LNCAP (cell line): ENCODE measurements at regions not wholly inside any gene's neighbourhood (a gene's known extent, or its start where the extent isn't known, plus 50 kb on each side); places are given as distances from the start of the nearest gene placed in this dataset.

Source experiments
- CTCF ChIP-seq: fragments of 450-650 bp; IDR thresholded peaks from 2 replicates; pipeline ENCODE4 v1.5.1; 2017; ENCODE audit warnings: mild to moderate bottlenecking

GRCh38 chr22:45073064-45073463, 63.3 kb upstream of the PHF21B start:
- no peak for TF ChIP-seq CTCF

GRCh38 chr22:45077286-45077685, 67.5 kb upstream of the PHF21B start:
- no peak for TF ChIP-seq CTCF

- no peak for TF ChIP-seq CTCF
These were observed 68.1 kb upstream of the PHF21B start for GRCh38 chr22:45077826-45078334.

GRCh38 chr22:45082795-45083194, 73.0 kb upstream of the PHF21B start:
- TF ChIP-seq CTCF = peak; percentile 40; the same call in 1 of the 2 replicates

GRCh38 chr22:45083659-45084305, 74.0 kb upstream of the PHF21B start:
- TF ChIP-seq CTCF = no peak

- no peak for TF ChIP-seq CTCF
These were observed 74.7 kb upstream of the PHF21B start for GRCh38 chr22:45084400-45084920.

- TF ChIP-seq CTCF = no peak
These were observed 75.9 kb upstream of the NUP50 start for GRCh38 chr22:45087802-45088201.
